Cardiac septum (tissue), 1 donor: ENCODE measurements at regions not wholly inside any gene's neighbourhood (a gene's known extent, or its start where the extent isn't known, plus 50 kb on each side); places are given as distances from the start of the nearest gene placed in this dataset.

ENCODE experiments used
- DNase-seq: peaks from one replicate; pipeline ENCODE4 v3.0.0-alpha.2; 2020; ENCODE audit warnings: low spot score
- intact Hi-C: fragments of 100-400 bp; cut with DNase I; formaldehyde crosslinking; loops from one replicate; pipeline ENCODE4 v1.14.0; 2022
- donor health status: DM: no; HTN: no; CAD: no.

DNA sequence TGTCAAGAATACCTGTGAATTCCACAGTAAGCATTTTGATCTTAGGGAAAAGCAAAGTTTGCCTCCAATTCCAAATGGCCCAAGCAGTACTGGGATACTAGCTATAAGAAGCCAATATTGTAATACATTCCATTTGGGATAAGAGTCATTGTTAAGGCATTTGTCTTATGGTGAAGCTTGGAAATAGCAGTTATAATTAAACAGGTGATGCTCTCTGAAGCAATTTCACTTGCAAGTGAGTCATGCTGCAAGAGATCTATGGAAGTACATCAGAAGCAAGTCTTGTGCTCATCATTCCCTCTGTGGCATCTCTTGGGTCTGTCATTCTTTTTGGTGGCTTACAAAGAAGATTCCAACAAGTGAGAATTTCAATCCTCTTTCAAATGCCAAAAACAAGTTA lies 386.4 kb upstream of the RPS6KA3 start:
- no peak for DNase-seq
- intact Hi-C loops: no loop called here

- DNase-seq: no peak
- intact Hi-C loops: no loop called here
Measured at GRCh38 chrX:20641954-20642353, 375.2 kb upstream of the RPS6KA3 start.

DNA sequence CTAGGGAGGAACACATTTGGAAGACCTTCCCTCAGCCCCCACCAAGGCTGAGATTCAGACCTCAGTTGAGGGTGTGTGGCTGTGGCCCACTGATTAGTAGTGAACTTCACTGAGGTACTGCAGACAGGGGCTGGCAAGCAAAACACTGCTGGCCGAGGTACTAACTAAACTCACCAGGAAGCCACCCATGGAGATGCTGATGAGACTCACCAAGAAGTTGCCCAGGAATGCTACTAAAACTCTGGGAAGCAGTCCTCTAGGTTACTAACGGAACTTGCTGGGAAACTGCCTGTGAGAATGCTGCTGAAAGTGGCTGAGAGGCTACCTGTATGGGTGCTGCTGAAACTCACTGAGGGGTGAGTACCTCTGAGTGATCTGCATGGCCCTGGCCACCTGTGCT lies 372.4 kb upstream of the RPS6KA3 start:
- no peak for DNase-seq
- intact Hi-C loops: no loop called here

DNA sequence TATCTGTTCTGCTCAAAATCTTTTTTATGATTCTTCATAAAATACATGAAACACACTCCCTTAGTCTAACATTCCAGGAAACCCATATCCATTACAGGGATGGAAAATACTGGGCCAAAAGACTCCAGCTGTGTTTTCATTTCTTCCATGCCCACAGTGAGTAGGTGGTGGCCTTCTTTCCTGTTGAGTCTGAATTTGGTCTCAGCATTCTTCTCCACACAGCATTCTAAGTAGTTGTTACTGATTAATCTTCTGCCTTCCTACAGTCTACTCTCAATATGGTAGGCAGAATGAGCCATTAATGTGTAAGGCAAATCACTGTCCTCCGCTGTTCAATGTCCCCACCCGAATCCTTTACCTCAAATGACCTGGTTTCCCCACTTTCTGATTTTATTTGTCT lies 370.6 kb upstream of the RPS6KA3 start:
- no peak for DNase-seq
- intact Hi-C loops: no loop called here

- no peak for DNase-seq
- intact Hi-C loops: no loop called here
Measured at GRCh38 chrX:20633451-20633850, 366.7 kb upstream of the RPS6KA3 start.

- DNase-seq: no peak
- intact Hi-C loops: no loop called here
Measured at GRCh38 chrX:20623448-20623847, 356.7 kb upstream of the RPS6KA3 start.

- intact Hi-C loops: no loop called here
- no peak for DNase-seq
Measured at GRCh38 chrX:20620306-20620705, 353.6 kb upstream of the RPS6KA3 start.

GRCh38 chrX:20609916-20610415 lies 343.3 kb upstream of the RPS6KA3 start:
- intact Hi-C loops: no loop called here
- no peak for DNase-seq

DNA sequence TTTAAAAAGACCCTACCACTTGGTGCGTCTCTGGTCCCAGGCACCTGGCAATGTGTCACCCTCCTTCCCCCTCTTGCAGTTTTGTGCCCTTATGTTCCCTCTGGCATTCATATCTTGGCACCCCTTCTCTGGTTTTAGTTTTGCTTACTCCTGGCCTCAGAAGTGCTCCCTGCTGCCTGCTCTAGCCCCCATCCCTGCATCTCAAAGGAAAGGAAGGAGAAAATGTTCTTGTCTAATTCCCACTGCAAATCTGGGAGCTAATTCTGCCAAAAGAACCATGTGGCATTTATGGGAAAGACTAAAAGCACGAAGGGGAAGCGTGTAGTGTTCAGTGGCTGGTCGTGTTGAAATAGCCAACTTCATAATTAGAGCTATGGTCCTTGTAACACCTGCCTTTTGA lies 340.1 kb upstream of the RPS6KA3 start:
- intact Hi-C loops: no loop called here
- DNase-seq: no peak

DNA sequence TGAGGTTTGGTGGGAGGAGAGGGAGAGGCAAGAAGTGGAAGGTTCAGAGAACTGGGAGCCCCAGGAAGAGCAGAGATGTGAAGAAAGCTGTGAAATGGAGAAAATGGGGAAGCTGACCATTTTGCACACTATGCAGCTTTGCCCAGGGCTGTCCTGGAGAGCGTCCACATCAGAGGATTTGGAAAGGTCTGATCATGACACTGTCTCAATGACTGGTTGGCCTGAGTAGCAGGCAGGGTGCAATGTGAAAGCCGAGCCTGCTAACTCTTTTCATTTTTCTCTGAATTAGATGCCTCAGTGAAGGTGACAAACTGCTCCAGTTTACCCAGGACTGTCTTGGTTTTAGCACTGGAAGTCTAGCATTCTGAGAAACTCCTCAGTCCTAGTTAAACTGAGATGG lies 330.1 kb upstream of the RPS6KA3 start:
- intact Hi-C loops: no loop called here
- DNase-seq: no peak

- intact Hi-C loops: no loop called here
- no peak for DNase-seq
Measured at GRCh38 chrX:20595928-20596575, 329.3 kb upstream of the RPS6KA3 start.

DNA sequence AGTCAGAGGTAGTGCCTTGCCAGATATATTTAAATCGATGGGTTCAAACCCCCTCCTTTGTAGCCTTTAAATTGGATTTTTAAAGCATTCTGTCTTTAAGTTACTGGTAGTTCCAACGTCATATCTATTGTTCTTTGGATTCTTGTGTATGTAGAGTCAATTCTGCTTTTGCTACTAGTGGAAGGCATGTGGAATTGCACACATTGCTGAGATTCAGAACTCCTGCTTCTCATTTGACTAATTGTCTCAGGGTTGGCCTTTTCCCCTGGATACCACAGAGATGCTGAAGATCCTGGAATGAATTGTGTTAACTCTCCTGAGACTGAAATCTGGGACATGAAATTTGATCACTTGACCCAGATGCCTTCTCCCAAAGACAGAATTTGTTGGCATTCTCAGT lies 328.3 kb upstream of the RPS6KA3 start:
- intact Hi-C loops: no loop called here
- DNase-seq: no peak

- intact Hi-C loops: no loop called here
- no peak for DNase-seq
Measured at GRCh38 chrX:20593836-20594235, 327.1 kb upstream of the RPS6KA3 start.

DNA sequence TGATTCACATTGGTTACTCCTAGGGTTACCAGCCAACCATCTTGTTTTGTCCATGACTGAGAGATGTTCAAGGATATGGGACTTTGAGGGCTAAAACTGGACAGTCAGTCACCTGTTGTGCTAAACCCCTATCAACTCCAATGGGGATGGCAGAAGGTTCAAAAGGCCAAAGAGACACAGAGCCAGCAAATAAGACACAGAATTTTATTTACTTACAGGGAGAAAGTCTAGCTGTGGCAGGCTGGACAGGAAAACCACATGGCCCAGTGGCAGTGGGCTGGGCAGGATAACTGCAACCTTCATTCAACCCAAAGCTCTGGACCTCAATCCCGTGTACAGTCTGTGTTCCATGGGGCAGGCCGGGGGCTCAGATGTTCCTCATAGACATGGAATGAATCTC lies 326.7 kb upstream of the RPS6KA3 start:
- no peak for DNase-seq
- intact Hi-C loops: no loop called here

GRCh38 chrX:20591246-20591645 lies 324.5 kb upstream of the RPS6KA3 start:
- no peak for DNase-seq
- intact Hi-C loops: no loop called here

DNA sequence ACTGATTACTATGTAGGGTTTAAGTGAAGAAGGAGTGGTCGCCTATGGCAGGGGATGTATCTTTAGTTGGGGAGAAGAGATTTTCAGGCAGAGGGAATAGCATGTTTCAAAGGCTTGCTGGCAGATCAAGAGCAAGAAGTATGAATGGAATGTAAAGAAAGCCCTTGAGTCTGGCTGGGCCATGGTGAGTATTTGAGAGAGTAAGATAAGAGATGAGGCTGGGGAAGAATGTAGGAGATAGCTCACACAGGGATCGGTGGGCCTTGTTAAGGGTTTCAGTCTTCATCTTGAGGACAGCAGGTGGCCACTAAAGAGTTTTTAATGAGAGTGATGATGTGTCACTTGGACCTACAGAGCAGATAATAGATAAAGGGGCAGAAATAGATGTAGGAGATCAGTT lies 319.1 kb upstream of the RPS6KA3 start:
- intact Hi-C loops: no loop called here
- no peak for DNase-seq

GRCh38 chrX:20571611-20572010 lies 304.9 kb upstream of the RPS6KA3 start:
- intact Hi-C loops: no loop called here
- no peak for DNase-seq

GRCh38 chrX:20567108-20567507 lies 300.4 kb upstream of the RPS6KA3 start:
- DNase-seq: no peak

DNA sequence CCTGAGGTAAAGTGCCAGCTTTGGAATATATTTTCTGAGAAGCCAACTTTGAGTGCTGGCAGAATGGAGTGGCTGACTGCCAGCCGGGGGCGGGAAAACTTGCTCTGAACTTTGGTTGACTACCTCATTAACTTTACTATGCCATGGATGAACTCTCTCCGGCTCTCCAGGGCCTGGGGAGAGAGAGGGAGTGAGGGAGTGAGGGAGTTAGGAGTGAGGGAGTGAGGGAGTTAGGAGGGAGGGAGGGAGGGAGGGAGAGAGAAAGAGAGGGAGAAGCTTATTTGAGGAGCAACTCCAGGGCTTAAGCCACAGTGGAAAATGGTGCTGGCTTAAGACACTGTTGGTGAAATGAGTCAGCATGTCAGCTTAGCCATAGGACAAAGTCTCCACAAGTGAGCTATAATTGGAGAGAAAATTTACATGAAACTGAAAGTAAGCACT lies 280.9 kb upstream of the RPS6KA3 start:
- intact Hi-C loops: no loop called here
- no peak for DNase-seq

More at GRCh38 chrX:20567108-20567507, 300.4 kb upstream of the RPS6KA3 start:
- intact Hi-C loops: no loop called here

DNA sequence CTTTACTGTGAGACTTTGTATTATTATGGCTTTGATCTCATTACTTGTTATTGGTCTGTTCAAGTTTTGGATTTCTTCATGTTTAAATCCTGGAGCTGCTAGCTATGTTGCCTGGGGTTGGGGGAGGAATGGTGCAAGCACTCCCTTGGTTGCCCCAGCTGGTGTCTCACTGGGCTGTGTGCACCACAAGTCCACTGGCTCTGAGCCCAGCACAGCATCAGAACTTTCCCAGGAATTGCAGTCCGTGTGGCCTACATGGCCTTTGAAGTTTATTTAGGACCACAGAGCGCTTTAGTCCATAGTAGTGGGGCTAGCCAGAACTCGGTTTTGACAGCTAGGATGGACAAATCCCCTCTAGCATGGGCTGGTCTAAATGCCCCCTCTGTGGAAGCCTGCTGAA lies 278.8 kb upstream of the RPS6KA3 start:
- DNase-seq: no peak
- intact Hi-C loops: no loop called here

- intact Hi-C loops: no loop called here
- no peak for DNase-seq
Measured at GRCh38 chrX:20542072-20542471, 275.4 kb upstream of the RPS6KA3 start.

- intact Hi-C loops: no loop called here
- DNase-seq: no peak
Measured at GRCh38 chrX:20538974-20539373, 272.3 kb upstream of the RPS6KA3 start.
